ENCODE measurements at regions not wholly inside any gene's neighbourhood (a gene's known extent, or its start where the extent isn't known, plus 50 kb on each side); places are given as distances from the start of the nearest gene placed in this dataset.

DNA sequence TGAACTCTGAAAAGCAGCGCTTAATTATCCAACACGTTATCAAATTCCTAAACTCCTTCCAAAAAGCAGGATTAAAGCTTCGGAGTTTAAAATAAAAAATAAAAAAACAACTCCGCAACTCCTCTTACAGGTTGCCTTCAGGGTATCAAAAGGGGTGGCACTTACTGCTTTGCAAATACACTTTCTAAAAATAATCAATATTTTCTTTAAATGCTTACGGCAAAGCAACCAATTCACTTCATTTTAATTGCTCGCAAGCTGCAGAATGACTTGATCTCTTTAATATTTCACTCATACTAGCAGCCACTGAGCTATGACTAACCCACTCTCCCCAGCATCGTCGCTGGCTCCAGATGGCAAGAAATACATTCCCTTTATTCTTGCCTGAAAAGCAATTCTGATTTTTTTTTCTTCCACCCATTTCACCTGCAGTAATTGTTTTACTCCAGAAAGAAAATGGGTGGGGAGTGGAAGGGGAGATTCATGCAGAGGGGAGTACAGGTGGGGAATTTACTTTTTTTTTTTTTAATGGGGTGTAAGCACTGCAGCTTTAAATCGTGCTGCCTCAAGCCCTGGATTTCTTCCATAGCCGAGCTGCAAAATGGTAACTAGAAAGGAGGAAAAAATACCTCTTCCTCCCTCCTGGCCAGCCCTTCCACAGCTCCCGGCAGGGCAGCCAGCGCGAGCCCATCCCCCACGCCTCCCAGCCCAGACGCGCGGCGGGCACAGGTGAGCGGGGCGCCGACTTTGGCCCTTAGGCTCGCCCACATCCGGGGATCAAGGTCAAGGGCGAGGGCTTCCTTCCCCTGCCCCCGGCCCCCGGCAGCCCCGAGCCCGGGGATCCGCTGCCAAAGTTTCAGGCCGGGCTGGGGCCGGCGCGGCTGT, 54.2 kb upstream of the FHIP2A start:
- DNase-seq (ENCODE audit: low read depth), result peak; percentile 67
- TF ChIP-seq, protein P1, sequence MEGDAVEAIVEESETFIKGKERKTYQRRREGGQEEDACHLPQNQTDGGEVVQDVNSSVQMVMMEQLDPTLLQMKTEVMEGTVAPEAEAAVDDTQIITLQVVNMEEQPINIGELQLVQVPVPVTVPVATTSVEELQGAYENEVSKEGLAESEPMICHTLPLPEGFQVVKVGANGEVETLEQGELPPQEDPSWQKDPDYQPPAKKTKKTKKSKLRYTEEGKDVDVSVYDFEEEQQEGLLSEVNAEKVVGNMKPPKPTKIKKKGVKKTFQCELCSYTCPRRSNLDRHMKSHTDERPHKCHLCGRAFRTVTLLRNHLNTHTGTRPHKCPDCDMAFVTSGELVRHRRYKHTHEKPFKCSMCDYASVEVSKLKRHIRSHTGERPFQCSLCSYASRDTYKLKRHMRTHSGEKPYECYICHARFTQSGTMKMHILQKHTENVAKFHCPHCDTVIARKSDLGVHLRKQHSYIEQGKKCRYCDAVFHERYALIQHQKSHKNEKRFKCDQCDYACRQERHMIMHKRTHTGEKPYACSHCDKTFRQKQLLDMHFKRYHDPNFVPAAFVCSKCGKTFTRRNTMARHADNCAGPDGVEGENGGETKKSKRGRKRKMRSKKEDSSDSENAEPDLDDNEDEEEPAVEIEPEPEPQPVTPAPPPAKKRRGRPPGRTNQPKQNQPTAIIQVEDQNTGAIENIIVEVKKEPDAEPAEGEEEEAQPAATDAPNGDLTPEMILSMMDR (conservative IDR thresholded peaks at IDR 0.05; ENCODE audit: control insufficient read depth, insufficient read depth, low read depth, low read length), result no peak
- peak overlapping the region; percentile 22 for H3K4me3 ChIP-seq (ENCODE audit: control insufficient read depth, low read depth, low read length)

DNA sequence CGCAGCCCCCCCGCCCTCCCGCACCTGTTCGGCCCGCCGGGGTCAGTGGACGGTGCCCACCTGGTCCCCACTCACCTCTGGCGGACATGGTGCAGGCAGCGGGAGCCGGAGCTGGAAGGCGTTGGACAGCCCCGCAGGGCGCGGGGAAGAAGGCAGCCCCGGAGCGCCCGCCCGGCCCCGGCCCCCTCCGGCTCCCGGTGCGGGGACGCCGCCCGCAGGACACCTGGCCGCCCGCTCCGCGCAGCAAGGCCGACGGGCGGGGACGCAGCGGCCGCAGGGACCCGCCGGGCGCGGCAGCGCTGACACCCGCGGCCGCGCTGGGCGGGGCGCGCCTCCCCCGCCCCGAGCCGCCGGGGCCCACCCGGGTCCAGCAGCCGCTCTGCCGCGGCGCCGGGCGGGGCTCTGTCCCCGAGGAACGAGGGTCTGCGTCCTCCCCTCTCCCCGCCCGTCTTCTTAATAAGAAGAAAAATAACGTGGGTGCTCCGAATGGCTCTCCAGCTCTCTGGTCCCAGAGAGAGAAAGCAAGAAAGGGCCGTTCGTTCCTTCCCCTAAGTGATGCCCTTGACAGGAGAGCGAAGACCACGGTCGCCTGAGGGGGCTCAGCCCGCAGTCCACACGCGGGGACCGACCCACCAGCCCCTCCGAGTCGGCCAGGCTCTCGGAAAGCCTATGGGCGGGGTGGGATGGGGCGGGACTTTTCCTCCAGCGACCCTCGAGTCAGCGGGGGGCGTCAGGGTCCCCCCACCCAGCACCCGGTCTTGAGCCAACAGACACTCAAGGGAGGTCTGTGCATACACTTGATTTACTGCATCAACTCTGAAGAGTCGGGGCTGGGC, 53.4 kb upstream of the FHIP2A start:
- DNase-seq (ENCODE audit: low read depth), result no peak
- TF ChIP-seq, protein P1 (conservative IDR thresholded peaks at IDR 0.05; ENCODE audit: control insufficient read depth, insufficient read depth, low read depth, low read length), result no peak
- H3K4me3 ChIP-seq (ENCODE audit: control insufficient read depth, low read depth, low read length), result peak overlapping the region; percentile 13

DNA sequence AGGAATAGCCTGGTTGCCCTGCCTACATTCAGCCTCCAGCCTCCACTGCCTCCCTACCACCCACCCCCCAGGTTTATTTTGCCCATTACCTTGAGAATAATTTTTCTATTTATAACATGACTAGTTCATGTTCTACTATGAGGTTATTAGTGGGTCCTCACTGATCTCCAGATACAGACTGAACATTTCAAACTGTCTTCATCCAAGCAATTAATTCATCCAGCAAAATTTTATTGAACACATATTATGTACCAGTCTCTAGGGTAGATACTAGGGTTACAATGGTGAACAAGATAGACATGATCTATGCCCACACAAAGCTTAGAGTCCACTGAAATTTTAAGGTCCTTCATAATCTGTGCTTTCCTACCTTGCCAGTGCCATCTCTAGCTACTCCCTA, 51.6 kb upstream of the FHIP2A start:
- TF ChIP-seq, protein P1 (conservative IDR thresholded peaks at IDR 0.05; ENCODE audit: control insufficient read depth, insufficient read depth, low read depth, low read length), result no peak
- DNase-seq (ENCODE audit: low read depth), result no peak
- no peak overlapping the region for H3K4me3 ChIP-seq (ENCODE audit: control insufficient read depth, low read depth, low read length)

DNA sequence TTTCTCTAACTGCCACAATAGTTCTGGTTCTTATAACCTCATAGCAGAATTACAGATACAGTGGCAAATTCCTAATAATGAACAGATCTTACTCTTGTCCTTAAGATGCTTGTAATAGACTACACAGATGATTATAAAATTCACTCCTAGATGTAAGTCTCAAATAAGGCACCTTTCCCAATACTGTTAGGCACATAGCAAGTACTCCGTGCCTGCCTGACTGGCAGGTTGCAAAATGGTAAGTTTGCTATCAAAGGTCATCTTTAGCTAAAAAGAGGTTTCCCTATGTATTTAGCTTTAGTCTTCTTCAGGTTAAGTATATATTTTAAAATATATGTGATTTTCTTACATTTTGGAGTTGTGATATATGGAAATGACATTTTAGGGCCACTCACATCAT, 50.4 kb upstream of the FHIP2A start:
- H3K4me3 ChIP-seq (ENCODE audit: control insufficient read depth, low read depth, low read length), result no peak overlapping the region
- TF ChIP-seq, protein P1 (conservative IDR thresholded peaks at IDR 0.05; ENCODE audit: control insufficient read depth, insufficient read depth, low read depth, low read length), result no peak
- no peak for DNase-seq (ENCODE audit: low read depth)

DNA sequence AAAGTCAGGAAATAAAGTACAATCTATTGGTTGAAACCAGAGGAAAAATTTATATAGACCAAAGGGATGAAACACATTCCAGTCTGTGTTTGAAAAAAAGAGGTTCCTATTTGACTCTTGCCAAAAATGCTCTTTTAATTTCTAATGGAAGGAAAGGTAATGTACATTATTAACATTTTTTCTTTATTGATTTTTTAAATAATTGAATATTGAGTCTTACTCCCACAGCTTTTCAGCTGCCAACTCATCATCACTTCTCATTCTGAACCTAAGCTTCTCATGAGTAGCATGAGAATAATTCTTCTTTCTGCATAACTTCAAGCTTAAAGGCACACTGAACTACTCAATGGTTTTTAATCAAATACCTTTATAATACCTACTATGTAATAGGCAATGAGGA, 49.8 kb upstream of the FHIP2A start:
- H3K4me3 ChIP-seq (ENCODE audit: control insufficient read depth, low read depth, low read length), result no peak overlapping the region
- DNase-seq (ENCODE audit: low read depth), result no peak
- TF ChIP-seq, protein P1 (conservative IDR thresholded peaks at IDR 0.05; ENCODE audit: control insufficient read depth, insufficient read depth, low read depth, low read length), result no peak
